Upper lobe of left lung (tissue), 4 donors: ENCODE measurements at regions not wholly inside any gene's neighbourhood (a gene's known extent, or its start where the extent isn't known, plus 50 kb on each side); places are given as distances from the start of the nearest gene placed in this dataset.

Experiments
- POLR2A ChIP-seq, 4 donors: fragments of 450-650 bp; IDR thresholded peaks; one replicate each; pipeline ENCODE4 v1.5.1; 2016 to 2017; ENCODE audit warnings: antibody characterized with exemption in 4 of 4, mild to moderate bottlenecking in 2 of 4
- POLR2AphosphoS5 ChIP-seq, 2 donors: sonication (generic); formaldehyde crosslinking; IDR thresholded peaks; one replicate each; pipeline ENCODE4 v1.5.1; 2017; ENCODE audit warnings: antibody characterized with exemption in 2 of 2
- TF ChIP-seq, protein P1 (sequence below), 6 experiments: fragments of 450-650 bp in 4 of 6; fragments of 200-600 bp in 2 of 6; sonication (generic) in 2 of 6; IDR thresholded peaks; one replicate each; pipeline ENCODE4 v1.5.1; 2016 to 2019; ENCODE audit warnings: antibody characterized with exemption in 6 of 6

DNA sequence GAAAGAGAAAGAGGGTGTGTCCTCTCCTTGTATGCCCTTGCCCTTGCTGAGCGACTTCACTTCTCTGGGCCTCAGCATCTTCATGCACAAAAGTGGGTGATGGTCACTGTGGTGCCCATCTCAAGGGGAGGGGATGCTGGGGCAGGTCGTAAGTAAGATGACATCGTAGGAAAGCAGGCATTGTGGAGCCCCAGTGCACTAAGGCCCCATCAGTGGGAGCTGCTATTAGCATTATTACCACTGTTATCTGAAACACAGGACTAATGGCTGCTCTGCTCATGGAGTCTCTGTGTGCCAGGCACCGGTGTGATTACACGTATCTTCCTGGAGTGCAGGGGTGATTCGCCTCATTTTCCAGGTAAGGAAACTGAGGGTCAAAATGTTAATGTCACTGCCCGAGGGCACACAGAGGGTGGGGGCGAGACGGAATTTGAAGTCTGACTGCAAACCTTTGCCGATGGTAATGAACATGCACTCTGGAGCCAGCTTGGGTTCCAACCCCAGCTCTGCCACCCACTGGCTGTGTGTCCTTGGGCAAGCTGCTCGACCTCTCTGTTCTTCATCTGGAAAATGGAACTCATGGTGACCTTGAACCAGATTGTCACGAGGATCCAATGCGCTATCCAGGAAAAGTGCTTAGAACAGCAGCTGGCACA, 63.2 kb upstream of the GSE1 start:
- TF ChIP-seq, protein P1, sequence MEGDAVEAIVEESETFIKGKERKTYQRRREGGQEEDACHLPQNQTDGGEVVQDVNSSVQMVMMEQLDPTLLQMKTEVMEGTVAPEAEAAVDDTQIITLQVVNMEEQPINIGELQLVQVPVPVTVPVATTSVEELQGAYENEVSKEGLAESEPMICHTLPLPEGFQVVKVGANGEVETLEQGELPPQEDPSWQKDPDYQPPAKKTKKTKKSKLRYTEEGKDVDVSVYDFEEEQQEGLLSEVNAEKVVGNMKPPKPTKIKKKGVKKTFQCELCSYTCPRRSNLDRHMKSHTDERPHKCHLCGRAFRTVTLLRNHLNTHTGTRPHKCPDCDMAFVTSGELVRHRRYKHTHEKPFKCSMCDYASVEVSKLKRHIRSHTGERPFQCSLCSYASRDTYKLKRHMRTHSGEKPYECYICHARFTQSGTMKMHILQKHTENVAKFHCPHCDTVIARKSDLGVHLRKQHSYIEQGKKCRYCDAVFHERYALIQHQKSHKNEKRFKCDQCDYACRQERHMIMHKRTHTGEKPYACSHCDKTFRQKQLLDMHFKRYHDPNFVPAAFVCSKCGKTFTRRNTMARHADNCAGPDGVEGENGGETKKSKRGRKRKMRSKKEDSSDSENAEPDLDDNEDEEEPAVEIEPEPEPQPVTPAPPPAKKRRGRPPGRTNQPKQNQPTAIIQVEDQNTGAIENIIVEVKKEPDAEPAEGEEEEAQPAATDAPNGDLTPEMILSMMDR (IDR thresholded peaks at IDR 0.05), result no peak
- TF ChIP-seq POLR2A (IDR thresholded peaks at IDR 0.05) (no peak), POLR2AphosphoS5 (IDR thresholded peaks at IDR 0.05) (no peak)
